Esophagus (tissue), 2 donors: ENCODE measurements at regions not wholly inside any gene's neighbourhood (a gene's known extent, or its start where the extent isn't known, plus 50 kb on each side); places are given as distances from the start of the nearest gene placed in this dataset.

ENCODE experiments used
- H3K27ac ChIP-seq, 2 donors: one replicate each; pipeline ENCODE4 v1.5.1; 2013; ENCODE audit warnings: low read depth in 2 of 2, mild to moderate bottlenecking in 2 of 2, inconsistent platforms in 1 of 2, low read length in 1 of 2, moderate library complexity in 1 of 2
- H3K27me3 ChIP-seq, 2 donors: one replicate each; pipeline ENCODE4 v1.6.1; 2013; ENCODE audit warnings: low read length in 2 of 2, control low read depth in 1 of 2, mild to moderate bottlenecking in 1 of 2; ENCODE audit not compliant: insufficient read depth in 2 of 2, control insufficient read depth in 1 of 2
- H3K36me3 ChIP-seq, 2 donors: one replicate each; pipeline ENCODE4 v1.6.1; 2013; ENCODE audit warnings: low read length in 1 of 2; ENCODE audit not compliant: control insufficient read depth in 2 of 2, insufficient read depth in 2 of 2
- H3K4me1 ChIP-seq, 2 donors: one replicate each; pipeline ENCODE4 v1.6.1; 2013; ENCODE audit warnings: low read length in 1 of 2; ENCODE audit not compliant: control insufficient read depth in 2 of 2, insufficient read depth in 2 of 2
- H3K4me3 ChIP-seq, 2 donors: one replicate each; pipeline ENCODE4 v1.5.1; 2013; ENCODE audit warnings: low read length in 2 of 2, mild to moderate bottlenecking in 2 of 2, low read depth in 1 of 2, moderate library complexity in 1 of 2
- H3K9me3 ChIP-seq, 2 donors: one replicate each; pipeline ENCODE4 v1.6.1; 2013; ENCODE audit warnings: mild to moderate bottlenecking in 2 of 2, low read depth in 1 of 2, low read length in 1 of 2, moderate library complexity in 1 of 2; ENCODE audit not compliant: control insufficient read depth in 2 of 2, insufficient read depth in 1 of 2
- WGBS, 2 donors: extraction: QIAGEN DNeasy Blood & Tissue Kit; methylation state at CpG; one replicate each; pipeline ENCODE4 v1.1.7; 2013; 5-methylcytosine and 5-hydroxymethylcytosine counted together
- donor health status: healthy with polysubstance abuse.
- donor health status: Bipolar disorder and iron deficiency.

DNA sequence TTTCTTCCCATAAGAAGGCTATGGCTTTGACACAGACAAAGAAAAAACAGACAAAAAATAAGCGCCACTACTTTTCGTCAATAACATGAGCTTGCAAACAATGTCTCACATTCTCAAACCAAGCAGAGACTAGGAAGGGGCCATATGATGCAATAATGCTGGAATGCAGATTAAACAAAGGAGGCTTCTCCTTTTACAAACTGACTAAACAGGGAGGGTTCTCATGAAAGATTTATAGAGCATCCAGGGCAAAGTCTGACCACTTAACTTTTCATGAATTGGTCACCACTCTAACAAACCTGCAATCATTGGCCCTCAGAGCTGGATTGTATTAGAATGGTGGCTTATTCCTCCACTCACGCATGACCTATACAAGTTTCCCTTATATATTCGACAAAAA lies 663.3 kb upstream of the CHAC2 start:
- no peak overlapping the region for H3K27ac ChIP-seq
- no peaks in the 10 kb centered on the region for H3K36me3 ChIP-seq
- H3K27me3 ChIP-seq: no peaks in the 10 kb centered on the region
- no peak overlapping the region for H3K4me3 ChIP-seq
- no peaks in the 10 kb centered on the region for H3K4me1 ChIP-seq
- WGBS, 2 donors: 76 to 79% methylated on average over 4 of the region's 4 CpGs
- H3K9me3 ChIP-seq: no peaks in the 10 kb centered on the region

DNA sequence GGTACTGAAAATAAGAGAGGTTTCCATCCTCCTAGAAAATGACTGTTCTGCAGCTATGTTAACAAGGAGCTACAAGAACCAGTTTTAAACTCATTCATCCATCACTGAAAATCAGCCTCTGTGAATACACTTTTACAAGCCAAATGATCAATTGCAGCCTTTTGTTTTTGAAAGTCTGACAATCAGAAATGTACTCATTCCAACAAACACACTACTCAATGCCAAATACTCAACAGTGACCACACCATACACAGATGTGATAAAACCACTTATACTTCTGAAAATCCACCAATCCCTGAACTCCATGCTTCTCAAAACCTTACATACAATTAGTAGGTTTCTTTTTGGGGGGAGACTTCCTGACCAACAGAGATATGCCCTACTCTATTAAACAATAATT lies 663.9 kb upstream of the CHAC2 start:
- Histone ChIP-seq H3K9me3 (no peaks in the 10 kb centered on the region), H3K4me3 (no peak overlapping the region), H3K27ac (no peak overlapping the region), H3K4me1 (no peaks in the 10 kb centered on the region), H3K36me3 (no peaks in the 10 kb centered on the region), H3K27me3 (no peaks in the 10 kb centered on the region)

- H3K27ac ChIP-seq: no peak overlapping the region
- no peaks in the 10 kb centered on the region for H3K36me3 ChIP-seq
- H3K4me3 ChIP-seq: no peak overlapping the region
- 56 to 80% methylated on average over 4 of the region's 4 CpGs for WGBS, 2 donors
- H3K4me1 ChIP-seq: no peaks in the 10 kb centered on the region
- no peaks in the 10 kb centered on the region for H3K9me3 ChIP-seq
- H3K27me3 ChIP-seq: no peaks in the 10 kb centered on the region
These were observed 668.9 kb upstream of the CHAC2 start for GRCh38 chr2:53098696-53099078.

DNA sequence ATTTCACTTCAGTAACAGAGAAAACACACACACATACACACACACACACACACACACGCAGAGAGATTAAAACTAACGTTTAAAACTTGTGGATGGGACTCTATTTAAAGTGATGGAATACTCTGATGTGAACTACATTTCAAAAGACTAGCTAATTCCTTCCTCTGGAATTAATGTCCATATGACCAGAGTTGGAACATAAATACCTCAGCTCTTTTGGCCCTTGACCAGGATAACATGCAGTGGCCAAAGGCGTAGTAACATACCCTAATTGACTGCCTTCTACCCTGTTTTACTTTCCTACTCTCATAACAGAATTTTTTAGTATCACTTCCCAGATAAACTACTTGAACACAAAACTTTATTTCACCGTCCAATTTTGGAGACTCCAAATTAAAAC lies 671.3 kb upstream of the CHAC2 start:
- Histone ChIP-seq H3K27ac (no peak overlapping the region), H3K27me3 (no peaks in the 10 kb centered on the region), H3K9me3 (no peaks in the 10 kb centered on the region), H3K4me3 (no peak overlapping the region), H3K4me1 (no peaks in the 10 kb centered on the region), H3K36me3 (no peaks in the 10 kb centered on the region)
- WGBS, 2 donors: 66 to 77% methylated on average over 4 of the region's 4 CpGs

GRCh38 chr2:53095664-53096063 lies 671.9 kb upstream of the CHAC2 start:
- 48 to 50% methylated on average over 1 of the region's 1 CpG for WGBS, 2 donors

DNA sequence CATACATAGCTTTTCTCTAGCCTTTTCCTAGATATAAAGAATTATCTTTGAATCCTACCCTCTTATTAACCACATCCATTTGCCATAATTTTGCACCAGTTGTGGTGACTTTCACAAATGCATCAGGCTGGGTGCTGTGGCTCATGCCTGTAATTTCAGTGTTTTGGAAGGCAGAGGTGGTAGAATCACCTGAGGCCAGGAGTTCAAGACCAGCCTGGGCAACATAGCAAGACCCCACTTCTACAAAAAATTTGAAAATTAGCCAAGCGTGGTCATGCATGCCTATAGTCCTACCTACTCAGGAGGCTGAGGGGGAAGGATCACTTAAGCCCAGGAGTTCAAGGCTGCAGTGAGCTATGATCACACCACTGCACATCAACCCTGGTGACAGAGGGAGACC lies 672.4 kb upstream of the CHAC2 start:
- no peak overlapping the region for H3K27ac ChIP-seq
- WGBS, 2 donors: 75% methylated on average over 1 of the region's 1 CpG
- H3K9me3 ChIP-seq: no peaks in the 10 kb centered on the region
- H3K27me3 ChIP-seq: no peaks in the 10 kb centered on the region
- no peaks in the 10 kb centered on the region for H3K4me1 ChIP-seq
- H3K4me3 ChIP-seq: no peak overlapping the region
- H3K36me3 ChIP-seq: no peaks in the 10 kb centered on the region

More at GRCh38 chr2:53095664-53096063, 671.9 kb upstream of the CHAC2 start:
- no peaks in the 10 kb centered on the region for H3K4me1 ChIP-seq
- no peak overlapping the region for H3K4me3 ChIP-seq
- no peaks in the 10 kb centered on the region for H3K9me3 ChIP-seq
- H3K27me3 ChIP-seq: no peaks in the 10 kb centered on the region
- no peak overlapping the region for H3K27ac ChIP-seq
- no peaks in the 10 kb centered on the region for H3K36me3 ChIP-seq

GRCh38 chr2:53093355-53093754 lies 674.2 kb upstream of the CHAC2 start:
- Histone ChIP-seq H3K4me3 (no peak overlapping the region), H3K27me3 (no peaks in the 10 kb centered on the region), H3K27ac (no peak overlapping the region), H3K4me1 (no peaks in the 10 kb centered on the region), H3K36me3 (no peaks in the 10 kb centered on the region), H3K9me3 (no peaks in the 10 kb centered on the region)
- 59 to 73% methylated on average over 1 of the region's 1 CpG for WGBS, 2 donors

DNA sequence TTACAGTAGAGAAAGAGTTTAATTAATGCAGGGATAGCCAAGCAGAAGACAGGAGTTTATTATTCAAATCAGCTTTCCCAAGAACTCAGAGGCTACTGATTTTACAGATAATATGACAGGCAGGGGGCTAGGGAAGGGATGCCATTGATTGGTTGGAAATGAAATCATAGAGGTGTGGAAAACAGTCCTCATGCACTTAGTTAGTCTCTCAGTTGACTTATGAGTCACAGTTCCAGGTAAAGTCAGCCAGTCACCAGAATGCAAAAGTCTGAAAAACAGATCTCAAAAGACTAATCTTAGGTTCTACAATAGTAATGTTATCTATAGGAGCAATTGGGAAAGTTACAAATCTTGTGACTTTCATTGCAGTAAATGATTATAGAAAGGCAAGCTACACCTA lies 676.4 kb upstream of the CHAC2 start:
- Histone ChIP-seq H3K27me3 (no peaks in the 10 kb centered on the region), H3K27ac (no peak overlapping the region), H3K9me3 (no peaks in the 10 kb centered on the region), H3K4me3 (no peak overlapping the region), H3K4me1 (no peaks in the 10 kb centered on the region), H3K36me3 (no peaks in the 10 kb centered on the region)

DNA sequence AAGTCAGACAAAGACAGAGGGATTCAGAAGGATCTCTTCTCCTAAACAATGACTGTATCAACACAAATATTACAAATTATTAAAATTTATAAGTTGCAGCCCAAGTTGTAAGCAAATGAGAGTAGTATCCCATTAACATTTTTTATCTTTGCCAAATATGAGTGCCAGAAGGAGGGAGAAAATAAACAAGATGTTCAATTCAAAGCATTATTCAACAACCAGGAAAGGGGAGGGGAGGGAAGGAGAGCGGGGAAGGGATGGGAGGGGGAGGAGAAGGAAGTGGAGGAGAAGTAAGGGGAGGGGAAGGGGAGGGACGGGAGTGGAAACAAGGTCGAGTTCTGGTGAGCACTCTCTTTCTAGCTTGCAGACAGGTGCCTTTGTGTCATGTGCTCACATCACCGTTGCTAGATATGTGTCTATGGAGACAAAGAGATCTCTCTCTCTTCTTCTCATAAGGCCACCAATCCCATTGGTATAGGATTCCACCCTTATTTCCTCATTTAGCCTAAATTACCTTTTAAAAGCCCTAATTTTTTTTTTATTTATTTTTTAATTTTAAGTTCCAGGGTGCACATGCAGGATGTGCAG lies 679.6 kb upstream of the CHAC2 start:
- no peak overlapping the region for H3K27ac ChIP-seq
- H3K4me1 ChIP-seq: no peaks in the 10 kb centered on the region
- no peak overlapping the region for H3K4me3 ChIP-seq
- no peaks in the 10 kb centered on the region for H3K36me3 ChIP-seq
- 33 to 46% methylated on average over 4 of the region's 4 CpGs for WGBS, 2 donors
- no peaks in the 10 kb centered on the region for H3K27me3 ChIP-seq
- H3K9me3 ChIP-seq: no peaks in the 10 kb centered on the region

DNA sequence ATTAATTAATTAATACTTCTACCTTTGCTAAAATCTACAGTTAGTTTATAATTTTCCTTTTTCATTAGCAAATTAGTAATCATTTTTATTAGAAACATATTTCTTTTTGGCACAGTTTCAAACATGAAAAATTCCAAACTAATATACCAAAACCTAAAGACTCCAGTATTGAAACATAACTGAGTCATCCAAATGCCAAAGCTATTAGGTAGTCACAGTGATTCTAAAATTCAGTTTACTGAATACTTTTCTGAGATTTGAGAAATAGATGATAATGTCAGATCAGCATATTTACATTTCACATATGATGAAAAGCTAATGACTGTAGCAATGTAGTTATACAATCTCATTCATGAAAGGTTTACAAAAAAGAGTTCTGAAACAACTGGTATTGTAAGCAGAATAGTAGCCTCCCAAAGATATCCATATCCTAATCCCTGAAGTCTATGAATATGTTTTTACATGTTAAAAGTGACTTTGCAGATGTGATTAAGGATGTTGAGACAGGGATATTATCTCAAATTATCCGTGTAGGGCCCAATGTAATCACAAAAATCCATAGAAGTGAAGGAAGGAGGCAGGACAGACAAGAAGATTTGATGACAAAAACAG lies 680.2 kb upstream of the CHAC2 start:
- Histone ChIP-seq H3K27me3 (no peaks in the 10 kb centered on the region), H3K27ac (no peak overlapping the region), H3K36me3 (no peaks in the 10 kb centered on the region), H3K4me3 (no peak overlapping the region), H3K4me1 (no peaks in the 10 kb centered on the region), H3K9me3 (no peaks in the 10 kb centered on the region)
- WGBS, 2 donors: 11 to 36% methylated on average over 1 of the region's 1 CpG
